H9 (cell line): ENCODE measurements at regions not wholly inside any gene's neighbourhood (a gene's known extent, or its start where the extent isn't known, plus 50 kb on each side); places are given as distances from the start of the nearest gene placed in this dataset.

Experiments used
- DNase-seq: peaks from one replicate; pipeline ENCODE4 v3.0.0-alpha.2; 2017
- H2AFZ ChIP-seq: one replicate; pipeline ENCODE4 v1.6.1; 2013; ENCODE audit warnings: mild to moderate bottlenecking, low read length, control low read depth, moderate library complexity
- H2AK5ac ChIP-seq: 2 replicates; pipeline ENCODE4 v1.6.1; 2013; ENCODE audit warnings: low read length, control low read depth, mixed read lengths; ENCODE audit not compliant: insufficient read length
- H2BK120ac ChIP-seq: one replicate; pipeline ENCODE4 v1.6.1; 2013; ENCODE audit warnings: low read depth, mild to moderate bottlenecking, low read length, control low read depth, inconsistent platforms; ENCODE audit not compliant: poor library complexity, severe bottlenecking
- H2BK12ac ChIP-seq: 2 replicates; pipeline ENCODE4 v1.6.1; 2013; ENCODE audit warnings: low read length, control low read depth, mixed read lengths, low read depth; ENCODE audit not compliant: insufficient read length
- H2BK15ac ChIP-seq: 2 replicates; pipeline ENCODE4 v1.6.1; 2013; ENCODE audit warnings: low read depth, low read length, control low read depth
- H2BK20ac ChIP-seq: one replicate; pipeline ENCODE4 v1.6.1; 2013; ENCODE audit warnings: low read depth, mild to moderate bottlenecking, low read length, control low read depth, inconsistent platforms; ENCODE audit not compliant: poor library complexity, severe bottlenecking
- H2BK5ac ChIP-seq: 2 replicates; pipeline ENCODE4 v1.6.1; 2013; ENCODE audit warnings: low read length, control low read depth, mixed read lengths; ENCODE audit not compliant: insufficient read length
- H3K14ac ChIP-seq: 2 replicates; pipeline ENCODE4 v1.6.1; 2013; ENCODE audit warnings: low read length, control low read depth; ENCODE audit not compliant: insufficient read depth
- H3K18ac ChIP-seq: 2 replicates; pipeline ENCODE4 v1.6.1; 2013; ENCODE audit warnings: low read depth, mild to moderate bottlenecking, mixed read lengths, low read length, control low read depth; ENCODE audit not compliant: insufficient read length
- H3K23ac ChIP-seq: 2 replicates; pipeline ENCODE4 v1.6.1; 2013; ENCODE audit warnings: low read length, control low read depth, mixed read lengths, low read depth; ENCODE audit not compliant: insufficient read length
- H3K23me2 ChIP-seq: 2 replicates; pipeline ENCODE4 v1.6.1; 2013; ENCODE audit warnings: low read depth, mild to moderate bottlenecking, mixed read lengths, low read length, control low read depth; ENCODE audit not compliant: insufficient read length, poor library complexity, severe bottlenecking
- H3K27ac ChIP-seq: 2 replicates; pipeline ENCODE4 v1.5.1; 2013; ENCODE audit warnings: low read length, control low read depth, mixed read lengths, low read depth; ENCODE audit not compliant: insufficient read length
- H3K27me3 ChIP-seq: 2 replicates; pipeline ENCODE4 v1.6.1; 2013; ENCODE audit warnings: low read length, control low read depth, inconsistent platforms; ENCODE audit not compliant: insufficient read depth
- H3K4ac ChIP-seq: 2 replicates; pipeline ENCODE4 v1.6.1; 2013; ENCODE audit warnings: low read depth, mild to moderate bottlenecking, control low read depth, inconsistent platforms, low read length, moderate library complexity
- H3K4me1 ChIP-seq: 2 replicates; pipeline ENCODE4 v1.6.1; 2013; ENCODE audit warnings: low read length, control low read depth, inconsistent platforms; ENCODE audit not compliant: insufficient read depth
- H3K4me2 ChIP-seq: 2 replicates; pipeline ENCODE4 v1.6.1; 2013; ENCODE audit warnings: low read length, control low read depth, mixed read lengths; ENCODE audit not compliant: insufficient read length, insufficient read depth
- H3K56ac ChIP-seq: 2 replicates; pipeline ENCODE4 v1.6.1; 2013; ENCODE audit warnings: low read depth, mild to moderate bottlenecking, mixed read lengths, low read length, control low read depth; ENCODE audit not compliant: insufficient read length
- H3K79me1 ChIP-seq: 2 replicates; pipeline ENCODE4 v1.6.1; 2013; ENCODE audit warnings: low read depth, mild to moderate bottlenecking, moderate library complexity, low read length, control low read depth, inconsistent platforms; ENCODE audit not compliant: insufficient read depth, poor library complexity, severe bottlenecking
- H3K79me2 ChIP-seq: 2 replicates; pipeline ENCODE4 v1.6.1; 2013; ENCODE audit warnings: low read length, control low read depth, inconsistent platforms; ENCODE audit not compliant: insufficient read depth
- H3K9ac ChIP-seq: 2 replicates; pipeline ENCODE4 v1.6.1; 2013; ENCODE audit warnings: low read length, control low read depth, mixed read lengths; ENCODE audit not compliant: insufficient read length; ENCODE audit errors: extremely low read depth
- H3K9me3 ChIP-seq: one replicate; pipeline ENCODE4 v1.6.1; 2013; ENCODE audit warnings: low read depth, low read length, inconsistent platforms; ENCODE audit not compliant: control insufficient read depth
- H3T11ph ChIP-seq: one replicate; pipeline ENCODE4 v1.6.1; 2013; ENCODE audit warnings: mild to moderate bottlenecking, low read length, control low read depth, inconsistent platforms
- H4K20me1 ChIP-seq: one replicate; pipeline ENCODE4 v1.6.1; 2013; ENCODE audit not compliant: control insufficient read depth, insufficient read length, insufficient read depth
- H4K5ac ChIP-seq: 2 replicates; pipeline ENCODE4 v1.6.1; 2013; ENCODE audit warnings: low read depth, mild to moderate bottlenecking, mixed read lengths, low read length, control low read depth; ENCODE audit not compliant: insufficient read length
- H4K8ac ChIP-seq: replicated peaks from 2 replicates; pipeline ENCODE4 v1.6.1; 2013; ENCODE audit warnings: low read length, control low read depth, mixed read lengths, low read depth; ENCODE audit not compliant: insufficient read length
- H4K91ac ChIP-seq: 2 replicates; pipeline ENCODE4 v1.6.1; 2013; ENCODE audit warnings: low read depth, mild to moderate bottlenecking, moderate library complexity, mixed read lengths, low read length, control low read depth; ENCODE audit not compliant: insufficient read length
- H3K27ac Mint-ChIP-seq, 3 experiments: 2 replicates in 2 of 3; 3 replicates in 1 of 3; pipeline ENCODE4 v1.8.0; 2020 to 2021; ENCODE audit warnings: mixed read lengths in 3 of 3, mild to moderate bottlenecking in 1 of 3, moderate library complexity in 1 of 3
- H3K27me3 Mint-ChIP-seq: 2 replicates; pipeline ENCODE4 v1.8.0; 2021; ENCODE audit warnings: low read depth, mild to moderate bottlenecking, moderate library complexity, mixed read lengths
- H3K36me3 Mint-ChIP-seq, 3 experiments: 2 replicates in 2 of 3; 3 replicates in 1 of 3; pipeline ENCODE4 v1.8.0; 2020 to 2021; ENCODE audit warnings: low read depth in 3 of 3, mixed read lengths in 3 of 3; ENCODE audit not compliant: insufficient read depth in 1 of 3
- H3K4me1 Mint-ChIP-seq, 2 experiments: 2 replicates each; pipeline ENCODE4 v1.8.0; 2020; ENCODE audit warnings: mixed read lengths in 2 of 2
- H3K4me3 Mint-ChIP-seq, 2 experiments: 2 replicates in 1 of 2; 3 replicates in 1 of 2; pipeline ENCODE4 v1.8.0; 2020 to 2021; ENCODE audit warnings: mild to moderate bottlenecking in 2 of 2, mixed read lengths in 2 of 2, moderate library complexity in 1 of 2
- H3K9me3 Mint-ChIP-seq, 2 experiments: 2 replicates in 1 of 2; 3 replicates in 1 of 2; pipeline ENCODE4 v1.8.0; 2020; ENCODE audit warnings: mild to moderate bottlenecking in 2 of 2, mixed read lengths in 2 of 2, moderate library complexity in 1 of 2
- WGBS: extraction: QIAGEN DNeasy Blood & Tissue Kit; methylation state at CpG from one replicate; pipeline ENCODE4 v1.1.7; 2013; ENCODE audit warnings: missing lambda C conversion rate, low lambda C conversion rate, mixed read lengths; ENCODE audit not compliant: insufficient read length; ENCODE audit errors: extremely low coverage; 5-methylcytosine and 5-hydroxymethylcytosine counted together
- TF ChIP-seq, protein P1 (sequence below): fragments of 200-600 bp; sonication (generic); conservative IDR thresholded peaks from 3 replicates; pipeline ENCODE4 v1.8.0; 2021; ENCODE audit warnings: antibody characterized with exemption, mild to moderate bottlenecking

DNA sequence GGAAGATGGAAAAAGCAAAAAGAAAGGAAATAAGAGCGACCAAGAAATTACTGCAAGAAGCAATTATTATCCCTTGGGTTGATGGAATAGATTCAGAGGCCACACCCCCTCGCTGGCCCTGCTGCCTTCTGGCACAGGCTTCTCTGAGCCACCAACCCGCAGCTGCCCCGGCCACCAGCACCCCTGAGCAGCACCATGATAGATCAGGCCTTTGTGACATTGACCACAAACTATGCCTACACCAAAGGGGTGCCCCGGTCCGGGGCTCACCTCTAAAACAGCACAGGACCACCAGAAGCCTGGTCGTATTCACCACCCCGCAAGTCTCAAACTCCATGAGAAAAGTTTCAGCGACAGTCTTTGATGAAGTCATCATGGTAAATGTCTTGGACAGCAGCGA is 1059.3 kb downstream of the SLITRK1 start:
- H3K9ac ChIP-seq = no peak overlapping the region
- Mint-ChIP-seq H3K9me3 (peaks cover 8% of the 10 kb centered on the region in 2 experiments; a peak in 4 of 5 replicates), H3K36me3 (peaks cover 0 to 9% (median 2%) of the 10 kb centered on the region in 3 experiments; a peak in 4 of 7 replicates), H3K4me1 (peaks cover 0 to 2% of the 10 kb centered on the region in 2 experiments; a peak in 1 of 4 replicates), H3K4me3 (no peak overlapping the region), H3K27ac (no peak overlapping the region; a peak in 1 of 7 replicates), H3K27me3 (no peaks in the 10 kb centered on the region)
- no peak overlapping the region for H3K4me2 ChIP-seq
- no peak overlapping the region for H2BK12ac ChIP-seq
- H4K91ac ChIP-seq = no peak overlapping the region
- H2BK5ac ChIP-seq = no peak overlapping the region
- no peak overlapping the region for H2BK15ac ChIP-seq
- H2AFZ ChIP-seq = no peak overlapping the region
- H2AK5ac ChIP-seq = no peak overlapping the region
- no peaks in the 10 kb centered on the region for H3K23me2 ChIP-seq
- no peak overlapping the region for H3K14ac ChIP-seq
- no peaks in the 10 kb centered on the region for H3K4me1 ChIP-seq
- no peaks in the 10 kb centered on the region for H4K20me1 ChIP-seq
- no peak overlapping the region for H4K8ac ChIP-seq
- no peaks in the 10 kb centered on the region for H3K79me1 ChIP-seq
- H3K9me3 ChIP-seq = no peaks in the 10 kb centered on the region
- no peak overlapping the region for H2BK20ac ChIP-seq
- H3K4ac ChIP-seq = no peak overlapping the region
- H3K56ac ChIP-seq = no peak overlapping the region
- H3T11ph ChIP-seq = no peak overlapping the region
- no peak overlapping the region for H3K23ac ChIP-seq
- no CpG with 5 or more reads among the region's 10 CpGs for WGBS
- no peak overlapping the region for H3K27ac ChIP-seq
- H4K5ac ChIP-seq = no peak overlapping the region
- no peak overlapping the region for H3K18ac ChIP-seq
- H3K27me3 ChIP-seq = no peaks in the 10 kb centered on the region
- no peak for DNase-seq
- no peak overlapping the region for H2BK120ac ChIP-seq
- TF ChIP-seq, protein P1, sequence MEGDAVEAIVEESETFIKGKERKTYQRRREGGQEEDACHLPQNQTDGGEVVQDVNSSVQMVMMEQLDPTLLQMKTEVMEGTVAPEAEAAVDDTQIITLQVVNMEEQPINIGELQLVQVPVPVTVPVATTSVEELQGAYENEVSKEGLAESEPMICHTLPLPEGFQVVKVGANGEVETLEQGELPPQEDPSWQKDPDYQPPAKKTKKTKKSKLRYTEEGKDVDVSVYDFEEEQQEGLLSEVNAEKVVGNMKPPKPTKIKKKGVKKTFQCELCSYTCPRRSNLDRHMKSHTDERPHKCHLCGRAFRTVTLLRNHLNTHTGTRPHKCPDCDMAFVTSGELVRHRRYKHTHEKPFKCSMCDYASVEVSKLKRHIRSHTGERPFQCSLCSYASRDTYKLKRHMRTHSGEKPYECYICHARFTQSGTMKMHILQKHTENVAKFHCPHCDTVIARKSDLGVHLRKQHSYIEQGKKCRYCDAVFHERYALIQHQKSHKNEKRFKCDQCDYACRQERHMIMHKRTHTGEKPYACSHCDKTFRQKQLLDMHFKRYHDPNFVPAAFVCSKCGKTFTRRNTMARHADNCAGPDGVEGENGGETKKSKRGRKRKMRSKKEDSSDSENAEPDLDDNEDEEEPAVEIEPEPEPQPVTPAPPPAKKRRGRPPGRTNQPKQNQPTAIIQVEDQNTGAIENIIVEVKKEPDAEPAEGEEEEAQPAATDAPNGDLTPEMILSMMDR = no peak
- H3K79me2 ChIP-seq = no peaks in the 10 kb centered on the region
